ENCODE measurements at regions not wholly inside any gene's neighbourhood (a gene's known extent, or its start where the extent isn't known, plus 50 kb on each side); places are given as distances from the start of the nearest gene placed in this dataset.

GRCh38 chr10:90641731-90642130 is 216.1 kb downstream of the HTR7 start:
- no peak for TF ChIP-seq CTCF (IDR thresholded peaks at IDR 0.05)
- no peak for TF ChIP-seq EZH2 (IDR thresholded peaks at IDR 0.05; ENCODE audit: borderline replicate concordance, insufficient read depth, low read depth, low read length, poor library complexity, severe bottlenecking)

Data from B cell (primary cell).